H1 (cell line): ENCODE measurements at regions not wholly inside any gene's neighbourhood (a gene's known extent, or its start where the extent isn't known, plus 50 kb on each side); places are given as distances from the start of the nearest gene placed in this dataset.

Source experiments
- CTCF ChIP-seq, 3 experiments: IDR thresholded peaks; 1 replicate in 2 of 3; 2 replicates in 1 of 3; pipeline versions ENCODE4 v1.5.1 to v1.6.1; 2011; ENCODE audit warnings: low read length in 3 of 3, mild to moderate bottlenecking in 3 of 3, inconsistent platforms in 2 of 3, low read depth in 1 of 3, moderate library complexity in 1 of 3; ENCODE audit not compliant: insufficient read depth in 1 of 3; ENCODE audit errors: control extremely low read depth in 1 of 3
- E2F6 ChIP-seq: IDR thresholded peaks from 2 replicates; pipeline ENCODE4 v1.6.1; 2012; ENCODE audit warnings: inconsistent platforms
- MAFK ChIP-seq: IDR thresholded peaks from 2 replicates; pipeline ENCODE4 v1.6.1; 2012; ENCODE audit warnings: low read depth, mild to moderate bottlenecking, improper control_type of control experiment, low read length
- MAX ChIP-seq: IDR thresholded peaks from 2 replicates; pipeline ENCODE4 v1.6.1; 2012; ENCODE audit warnings: inconsistent platforms
- POLR2A ChIP-seq, 2 experiments: IDR thresholded peaks; 1 replicate in 1 of 2; 2 replicates in 1 of 2; pipeline ENCODE4 v1.6.1; 2011; ENCODE audit warnings: low read depth in 2 of 2, low read length in 2 of 2, mild to moderate bottlenecking in 2 of 2; ENCODE audit errors: control extremely low read depth in 1 of 2
- RFX5 ChIP-seq: IDR thresholded peaks from 2 replicates; pipeline ENCODE4 v1.6.1; 2011; ENCODE audit warnings: low read depth, low read length, improper control_type of control experiment, borderline replicate concordance
- RXRA ChIP-seq: IDR thresholded peaks from 2 replicates; pipeline ENCODE4 v1.6.1; 2011; ENCODE audit warnings: low read depth, mild to moderate bottlenecking, low read length, moderate library complexity; ENCODE audit not compliant: insufficient read depth
- TAF7 ChIP-seq: optimal IDR thresholded peaks from 2 replicates; pipeline ENCODE3; 2011; ENCODE audit warnings: low read depth, mild to moderate bottlenecking, inconsistent platforms, low read length, moderate library complexity, borderline replicate concordance
- YY1 ChIP-seq: IDR thresholded peaks from 2 replicates; pipeline ENCODE4 v1.6.1; 2011; ENCODE audit warnings: low read depth, mild to moderate bottlenecking, low read length

- no peak for TF ChIP-seq YY1
- no peak for TF ChIP-seq TAF7
- TF ChIP-seq E2F6, result no peak
- TF ChIP-seq RFX5, result no peak
- TF ChIP-seq MAFK, result no peak
- no peak for TF ChIP-seq CTCF (IDR thresholded peaks at IDR 0.05; ENCODE audit: control extremely low read depth in 1 of 3, insufficient read depth in 1 of 3, low read depth in 1 of 3, low read length in 3 of 3)
- no peak for TF ChIP-seq MAX
- no peak for TF ChIP-seq POLR2A (IDR thresholded peaks at IDR 0.05; ENCODE audit: control extremely low read depth in 1 of 2, low read depth in 2 of 2, low read length in 2 of 2)
- TF ChIP-seq RXRA, result no peak
Measured at GRCh38 chr2:70011335-70011734, 49.9 kb upstream of the ASPRV1 start.
